Loucy (cell line): ENCODE measurements at regions not wholly inside any gene's neighbourhood (a gene's known extent, or its start where the extent isn't known, plus 50 kb on each side); places are given as distances from the start of the nearest gene placed in this dataset.
"Not testable (repeated sequence)": the region's sequence is repeated elsewhere in the genome, so short reads cannot be mapped to it uniquely, and the experiment has no call there.

Experiments used
- H2AFZ ChIP-seq: fragments of 200-600 bp; sonication (generic); 2 replicates; pipeline ENCODE4 v1.6.0; 2016; ENCODE audit warnings: antibody characterized with exemption, mild to moderate bottlenecking, low read length, moderate library complexity
- H3F3A ChIP-seq: fragments of 200-600 bp; 2 replicates; pipeline ENCODE4 v1.6.0; 2016; ENCODE audit warnings: antibody characterized with exemption, low read depth, mild to moderate bottlenecking
- H3K27me3 ChIP-seq: fragments of 200-600 bp; sonication (generic); 2 replicates; pipeline ENCODE4 v1.6.1; 2014; ENCODE audit warnings: low read length, mild to moderate bottlenecking; ENCODE audit not compliant: insufficient read depth, poor library complexity, severe bottlenecking
- H3K36me3 ChIP-seq: fragments of 200-600 bp; sonication (generic); 2 replicates; pipeline ENCODE4 v1.6.1; 2016; ENCODE audit warnings: low read length; ENCODE audit not compliant: insufficient read depth
- H3K4me1 ChIP-seq: fragments of 200-600 bp; sonication (generic); 2 replicates; pipeline ENCODE4 v1.5.1; 2014; ENCODE audit warnings: low read length, mild to moderate bottlenecking; ENCODE audit not compliant: insufficient read depth, poor library complexity, severe bottlenecking
- H3K4me2 ChIP-seq: fragments of 200-600 bp; sonication (generic); 2 replicates; pipeline ENCODE4 v1.6.0; 2014; ENCODE audit warnings: antibody characterized with exemption, low read length, low read depth, mild to moderate bottlenecking; ENCODE audit not compliant: poor library complexity, severe bottlenecking
- H3K4me3 ChIP-seq: fragments of 200-600 bp; sonication (generic); 2 replicates; pipeline ENCODE4 v1.5.1; 2014; ENCODE audit warnings: low read length, mild to moderate bottlenecking, mixed read lengths; ENCODE audit not compliant: poor library complexity, severe bottlenecking
- H3K79me2 ChIP-seq: fragments of 200-600 bp; sonication (generic); 2 replicates; pipeline ENCODE4 v1.6.1; 2014; ENCODE audit warnings: low read length; ENCODE audit not compliant: insufficient read depth
- H3K9ac ChIP-seq: fragments of 200-600 bp; sonication (generic); 2 replicates; pipeline ENCODE4 v1.6.0; 2014; ENCODE audit warnings: mild to moderate bottlenecking, low read depth, low read length, moderate library complexity; ENCODE audit not compliant: poor library complexity, severe bottlenecking
- H3K9me2 ChIP-seq: fragments of 200-600 bp; sonication (generic); replicated peaks from 2 replicates; pipeline ENCODE4 v1.6.1; 2016; ENCODE audit warnings: low read depth, low read length, mixed read lengths
- H3K9me3 ChIP-seq: fragments of 200-600 bp; sonication (generic); 2 replicates; pipeline ENCODE4 v1.6.1; 2014; ENCODE audit warnings: mild to moderate bottlenecking, antibody characterized with exemption, low read length, low read depth; ENCODE audit not compliant: insufficient read depth
- H4K20me1 ChIP-seq: fragments of 200-600 bp; sonication (generic); 2 replicates; pipeline ENCODE4 v1.6.0; 2014; ENCODE audit warnings: antibody characterized with exemption, low read length, mild to moderate bottlenecking; ENCODE audit not compliant: insufficient read depth, poor library complexity, severe bottlenecking
- EZH2phosphoT487 ChIP-seq: fragments of 200-600 bp; IDR thresholded peaks from 2 replicates; pipeline ENCODE4 v1.6.1; 2018; ENCODE audit warnings: antibody characterized with exemption, mild to moderate bottlenecking, moderate library complexity, borderline replicate concordance
- TF ChIP-seq, protein P1 (sequence below): fragments of 200-600 bp; sonication (generic); conservative IDR thresholded peaks from 2 replicates; pipeline ENCODE4 v1.5.1; 2014; ENCODE audit warnings: mild to moderate bottlenecking, antibody characterized with exemption, low read length

DNA sequence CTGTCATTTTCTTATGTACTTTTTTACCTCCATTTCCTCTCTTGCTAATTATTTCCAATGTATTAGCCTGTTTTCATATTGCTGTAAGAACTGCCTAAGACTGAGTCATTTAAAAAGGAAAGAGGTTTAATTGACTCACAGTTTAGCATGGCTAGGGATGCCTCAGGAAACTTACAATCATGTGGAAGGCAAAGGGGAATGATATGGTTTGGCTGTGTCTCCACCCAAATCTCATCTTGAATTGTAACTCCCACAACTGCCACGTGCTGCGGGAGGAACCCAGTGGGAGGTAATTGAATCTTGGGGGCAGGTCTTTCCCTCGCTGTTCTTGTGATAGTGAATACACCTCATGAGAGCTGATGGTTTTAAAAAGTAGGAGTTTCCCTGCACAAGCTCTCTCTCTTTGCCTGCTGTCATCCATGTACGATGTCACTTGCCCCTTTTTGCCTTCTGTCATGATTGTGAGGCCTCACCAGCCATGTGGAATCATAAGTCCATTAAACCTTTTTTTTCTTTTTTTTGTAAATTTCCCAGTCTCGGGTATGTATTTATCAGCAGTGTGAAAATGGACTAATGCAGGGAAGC is 870.0 kb upstream of the INTU start:
- H3K9me3 ChIP-seq, result no peaks in the 10 kb centered on the region
- H2AFZ ChIP-seq, result no peak overlapping the region
- H3K4me1 ChIP-seq, result no peaks in the 10 kb centered on the region
- H4K20me1 ChIP-seq, result no peaks in the 10 kb centered on the region
- H3K36me3 ChIP-seq, result no peaks in the 10 kb centered on the region
- no peak overlapping the region for H3K4me3 ChIP-seq
- H3F3A ChIP-seq, result no peaks in the 10 kb centered on the region
- no peak overlapping the region for H3K4me2 ChIP-seq
- no peak overlapping the region for H3K9ac ChIP-seq
- H3K9me2 ChIP-seq, result no peaks in the 10 kb centered on the region
- TF ChIP-seq, protein P1, sequence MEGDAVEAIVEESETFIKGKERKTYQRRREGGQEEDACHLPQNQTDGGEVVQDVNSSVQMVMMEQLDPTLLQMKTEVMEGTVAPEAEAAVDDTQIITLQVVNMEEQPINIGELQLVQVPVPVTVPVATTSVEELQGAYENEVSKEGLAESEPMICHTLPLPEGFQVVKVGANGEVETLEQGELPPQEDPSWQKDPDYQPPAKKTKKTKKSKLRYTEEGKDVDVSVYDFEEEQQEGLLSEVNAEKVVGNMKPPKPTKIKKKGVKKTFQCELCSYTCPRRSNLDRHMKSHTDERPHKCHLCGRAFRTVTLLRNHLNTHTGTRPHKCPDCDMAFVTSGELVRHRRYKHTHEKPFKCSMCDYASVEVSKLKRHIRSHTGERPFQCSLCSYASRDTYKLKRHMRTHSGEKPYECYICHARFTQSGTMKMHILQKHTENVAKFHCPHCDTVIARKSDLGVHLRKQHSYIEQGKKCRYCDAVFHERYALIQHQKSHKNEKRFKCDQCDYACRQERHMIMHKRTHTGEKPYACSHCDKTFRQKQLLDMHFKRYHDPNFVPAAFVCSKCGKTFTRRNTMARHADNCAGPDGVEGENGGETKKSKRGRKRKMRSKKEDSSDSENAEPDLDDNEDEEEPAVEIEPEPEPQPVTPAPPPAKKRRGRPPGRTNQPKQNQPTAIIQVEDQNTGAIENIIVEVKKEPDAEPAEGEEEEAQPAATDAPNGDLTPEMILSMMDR, result no peak
- no peak for TF ChIP-seq EZH2phosphoT487
- no peaks in the 10 kb centered on the region for H3K27me3 ChIP-seq
- no peaks in the 10 kb centered on the region for H3K79me2 ChIP-seq

DNA sequence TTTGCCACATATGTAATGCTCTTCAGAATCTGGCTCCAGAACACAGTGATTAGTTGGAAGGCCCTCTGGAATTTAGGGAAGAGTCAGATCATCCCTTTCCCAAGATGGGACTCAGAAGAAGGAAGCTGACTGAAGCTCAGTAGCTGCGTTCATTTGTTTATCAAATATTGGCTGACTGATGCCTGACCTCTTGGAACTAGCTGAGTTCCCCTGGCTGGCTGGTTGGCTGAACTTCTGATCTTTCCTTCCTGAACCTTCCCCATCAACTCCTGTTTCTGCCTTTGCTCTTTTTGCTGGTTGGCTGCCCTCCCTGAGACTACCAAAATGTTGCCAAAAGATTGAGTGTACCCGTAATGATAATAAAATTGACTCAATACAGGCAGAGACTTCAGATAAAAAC is 866.5 kb upstream of the INTU start:
- H3K79me2 ChIP-seq, result no peaks in the 10 kb centered on the region
- H2AFZ ChIP-seq, result no peak overlapping the region
- H3K9me2 ChIP-seq, result no peaks in the 10 kb centered on the region
- no peaks in the 10 kb centered on the region for H3K27me3 ChIP-seq
- H4K20me1 ChIP-seq, result no peaks in the 10 kb centered on the region
- no peak overlapping the region for H3K4me2 ChIP-seq
- no peaks in the 10 kb centered on the region for H3K36me3 ChIP-seq
- no peak overlapping the region for H3K9ac ChIP-seq
- no peak overlapping the region for H3K4me3 ChIP-seq
- TF ChIP-seq, protein P1, result no peak
- TF ChIP-seq EZH2phosphoT487, result no peak
- H3K4me1 ChIP-seq, result no peaks in the 10 kb centered on the region
- no peaks in the 10 kb centered on the region for H3K9me3 ChIP-seq
- H3F3A ChIP-seq, result no peaks in the 10 kb centered on the region

DNA sequence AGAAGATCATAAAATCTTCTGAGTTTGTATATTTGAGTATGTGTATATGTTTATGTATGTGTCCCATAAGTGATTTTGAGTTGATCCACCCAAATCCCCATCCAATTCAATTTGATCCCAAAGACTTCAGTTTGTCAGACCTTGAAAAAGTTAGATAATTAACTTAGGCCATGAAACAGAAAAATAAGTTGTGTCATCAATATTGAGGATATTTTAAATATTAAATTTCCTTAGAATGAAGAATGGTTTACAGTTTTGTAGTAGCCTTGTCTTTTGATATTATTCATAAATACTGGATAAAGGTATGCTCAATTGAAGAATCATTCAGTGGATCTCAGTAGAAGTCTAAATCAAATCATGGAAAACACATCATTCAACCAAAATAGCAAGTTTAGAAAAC is 864.4 kb upstream of the INTU start:
- no peaks in the 10 kb centered on the region for H3F3A ChIP-seq
- TF ChIP-seq EZH2phosphoT487, result no peak
- TF ChIP-seq, protein P1, result no peak

DNA sequence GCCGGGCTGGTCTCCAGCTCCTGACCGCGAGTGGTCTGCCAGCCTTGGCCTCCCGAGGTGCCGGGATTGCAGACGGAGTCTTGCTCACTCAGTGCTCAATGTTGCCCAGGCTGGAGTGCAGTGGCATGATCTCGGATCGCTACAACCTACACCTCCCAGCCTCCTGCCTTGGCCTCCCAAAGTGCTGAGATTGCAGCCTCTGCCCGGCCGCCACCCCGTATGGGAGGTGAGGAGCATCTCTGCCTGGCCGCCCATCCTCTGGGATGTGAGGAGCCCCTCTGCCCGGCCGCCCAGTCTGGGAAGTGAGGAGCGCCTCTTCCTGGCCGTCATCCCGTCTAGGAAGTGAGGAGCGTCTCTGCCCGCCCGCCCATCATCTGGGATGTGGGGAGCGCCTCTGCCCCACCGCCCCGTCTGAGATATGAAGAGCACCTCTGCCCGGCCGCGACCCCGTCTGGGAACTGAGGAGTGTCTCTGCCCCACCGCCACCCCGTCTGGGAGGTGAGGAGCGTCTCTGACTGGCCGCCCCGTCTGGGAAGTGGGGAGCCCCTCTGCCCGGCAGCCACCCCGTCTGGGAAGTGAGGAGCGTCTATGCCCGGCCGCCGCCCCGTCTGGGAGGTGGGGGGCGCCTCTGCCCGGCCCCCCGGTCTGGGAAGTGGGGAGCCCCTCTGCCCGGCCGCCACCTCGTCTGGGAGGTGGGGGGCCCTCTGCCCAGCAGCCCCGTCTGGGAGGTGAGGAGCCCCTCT is 861.8 kb upstream of the INTU start:
- H3K36me3 ChIP-seq, H3K9me3 ChIP-seq, H2AFZ ChIP-seq, H4K20me1 ChIP-seq, H3K9me2 ChIP-seq, H3K79me2 ChIP-seq, H3K4me3 ChIP-seq, H3K27me3 ChIP-seq, H3K4me1 ChIP-seq, H3K9ac ChIP-seq, H3K4me2 ChIP-seq, H3F3A ChIP-seq: not testable (repeated sequence)

More for the DNA sequence above, 864.4 kb upstream of the INTU start:
- Histone ChIP-seq H3K9ac (no peak overlapping the region), H3K4me2 (no peak overlapping the region), H3K9me2 (no peaks in the 10 kb centered on the region), H3K4me1 (no peaks in the 10 kb centered on the region), H4K20me1 (no peaks in the 10 kb centered on the region), H3K9me3 (no peaks in the 10 kb centered on the region), H3K27me3 (no peaks in the 10 kb centered on the region), H2AFZ (no peak overlapping the region), H3K36me3 (no peaks in the 10 kb centered on the region), H3K79me2 (no peaks in the 10 kb centered on the region), H3K4me3 (no peak overlapping the region)

DNA sequence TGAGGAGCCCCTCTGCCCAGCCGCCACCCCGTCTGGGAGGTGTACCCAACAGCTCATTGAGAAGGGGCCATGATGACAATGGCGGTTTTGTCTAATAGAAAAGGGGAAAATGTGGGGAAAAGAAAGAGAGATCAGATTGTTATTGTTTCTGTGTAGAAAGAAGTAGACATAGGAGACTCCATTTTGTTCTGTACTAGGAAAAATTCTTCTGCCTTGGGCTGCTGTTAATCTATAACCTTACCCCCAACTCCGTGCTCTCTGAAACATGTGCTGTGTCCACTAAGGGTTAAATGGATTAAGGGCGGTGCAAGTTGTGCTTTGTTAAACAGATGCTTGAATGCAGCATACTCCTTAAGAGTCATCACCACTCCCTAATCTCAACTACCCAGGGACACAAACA is 861.1 kb upstream of the INTU start:
- H2AFZ ChIP-seq, H3F3A ChIP-seq, H3K9ac ChIP-seq, H3K9me3 ChIP-seq, H3K36me3 ChIP-seq, H3K9me2 ChIP-seq, H3K79me2 ChIP-seq, H3K27me3 ChIP-seq, H4K20me1 ChIP-seq, H3K4me2 ChIP-seq, H3K4me1 ChIP-seq, H3K4me3 ChIP-seq: not testable (repeated sequence)
